SK-N-SH treated with all-trans-retinoic acid at 6 μM for 48 hours (cell line): ENCODE measurements at regions not wholly inside any gene's neighbourhood (a gene's known extent, or its start where the extent isn't known, plus 50 kb on each side); places are given as distances from the start of the nearest gene placed in this dataset.

Source experiments
- ARNTL ChIP-seq: fragments of 450-650 bp; formaldehyde crosslinking; IDR thresholded peaks from 2 replicates; pipeline ENCODE4 v1.5.0; 2020; ENCODE audit warnings: low read depth, mild to moderate bottlenecking, moderate library complexity, borderline replicate concordance
- ISL1 ChIP-seq: fragments of 250-450 bp; sonication (Bioruptor Pico); IDR thresholded peaks from 2 replicates; pipeline ENCODE4 v2.1.2; 2022; ENCODE audit warnings: mild to moderate bottlenecking, moderate library complexity
- PATZ1 ChIP-seq: fragments of 250-450 bp; sonication (Bioruptor Pico); IDR thresholded peaks from 2 replicates; pipeline ENCODE4 v1.8.0; 2020; ENCODE audit warnings: mild to moderate bottlenecking, moderate library complexity, borderline replicate concordance
- POU6F1 ChIP-seq: fragments of 250-450 bp; sonication (Bioruptor Pico); IDR thresholded peaks from 2 replicates; pipeline ENCODE4 v1.8.0; 2021; ENCODE audit warnings: low read depth, mild to moderate bottlenecking, moderate library complexity, borderline replicate concordance
- RARB ChIP-seq: fragments of 250-450 bp; sonication (Bioruptor Pico); IDR thresholded peaks from 2 replicates; pipeline ENCODE4 v1.8.0; 2021; ENCODE audit warnings: mild to moderate bottlenecking, moderate library complexity
- TCF4 ChIP-seq: fragments of 250-450 bp; sonication (Bioruptor Pico); IDR thresholded peaks from 2 replicates; pipeline ENCODE4 v1.8.0; 2021; ENCODE audit warnings: mild to moderate bottlenecking, moderate library complexity, borderline replicate concordance
- ZC3H10 ChIP-seq: fragments of 250-450 bp; sonication (Bioruptor Pico); IDR thresholded peaks from 2 replicates; pipeline ENCODE4 v1.5.1; 2021; ENCODE audit warnings: mild to moderate bottlenecking, moderate library complexity
- ZFP30 ChIP-seq: fragments of 450-650 bp; formaldehyde crosslinking; IDR thresholded peaks from 2 replicates; pipeline ENCODE4 v1.5.0; 2022; ENCODE audit warnings: mild to moderate bottlenecking, moderate library complexity
- ZNF565 ChIP-seq: fragments of 450-650 bp; formaldehyde crosslinking; conservative IDR thresholded peaks from 2 replicates; pipeline ENCODE4 v1.5.0; 2020; ENCODE audit warnings: low read depth, mild to moderate bottlenecking, moderate library complexity

- TF ChIP-seq ARNTL (CRISPR knock-in tag): no peak
- no peak for TF ChIP-seq ZFP30 (CRISPR knock-in tag)
- no peak for TF ChIP-seq ZNF565 (CRISPR knock-in tag)
- TF ChIP-seq RARB (CRISPR knock-in tag): no peak
- no peak for TF ChIP-seq PATZ1 (CRISPR knock-in tag)
- no peak for TF ChIP-seq POU6F1 (CRISPR knock-in tag)
- no peak for TF ChIP-seq TCF4 (CRISPR knock-in tag)
- TF ChIP-seq ZC3H10 (CRISPR knock-in tag): no peak
- TF ChIP-seq ISL1 (CRISPR knock-in tag): no peak
These were observed 178.1 kb upstream of the ALG10B start for GRCh38 chr12:38138225-38139221.
